ENCODE measurements at regions not wholly inside any gene's neighbourhood (a gene's known extent, or its start where the extent isn't known, plus 50 kb on each side); places are given as distances from the start of the nearest gene placed in this dataset.

DNA sequence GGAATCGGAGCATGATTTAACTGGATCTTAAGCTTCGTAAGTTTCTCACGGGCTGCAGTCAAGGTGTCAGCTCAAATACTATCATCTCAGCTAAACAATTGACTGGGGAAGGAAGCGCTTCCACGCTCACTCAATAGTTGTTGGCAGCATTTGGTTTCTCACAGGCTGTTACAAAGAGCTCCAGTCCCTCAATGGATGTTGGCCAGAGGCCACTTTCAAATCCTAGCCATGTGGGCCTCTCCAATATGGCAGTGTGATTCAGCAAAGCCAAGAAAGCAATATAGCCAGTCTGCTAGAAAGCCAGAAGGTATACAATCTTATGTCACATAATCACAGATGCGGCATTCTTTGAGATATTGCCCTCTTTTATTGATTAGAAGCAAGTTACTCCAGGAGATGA lies 98.3 kb upstream of the PHACTR1 start:
- H3K27ac Mint-ChIP-seq = no peak overlapping the region
- peaks cover 2% of the 10 kb centered on the region for H3K9me3 Mint-ChIP-seq
- H3K27ac ChIP-seq = no peak overlapping the region
- H3K9ac ChIP-seq = no peak overlapping the region
- TF ChIP-seq, protein P1, sequence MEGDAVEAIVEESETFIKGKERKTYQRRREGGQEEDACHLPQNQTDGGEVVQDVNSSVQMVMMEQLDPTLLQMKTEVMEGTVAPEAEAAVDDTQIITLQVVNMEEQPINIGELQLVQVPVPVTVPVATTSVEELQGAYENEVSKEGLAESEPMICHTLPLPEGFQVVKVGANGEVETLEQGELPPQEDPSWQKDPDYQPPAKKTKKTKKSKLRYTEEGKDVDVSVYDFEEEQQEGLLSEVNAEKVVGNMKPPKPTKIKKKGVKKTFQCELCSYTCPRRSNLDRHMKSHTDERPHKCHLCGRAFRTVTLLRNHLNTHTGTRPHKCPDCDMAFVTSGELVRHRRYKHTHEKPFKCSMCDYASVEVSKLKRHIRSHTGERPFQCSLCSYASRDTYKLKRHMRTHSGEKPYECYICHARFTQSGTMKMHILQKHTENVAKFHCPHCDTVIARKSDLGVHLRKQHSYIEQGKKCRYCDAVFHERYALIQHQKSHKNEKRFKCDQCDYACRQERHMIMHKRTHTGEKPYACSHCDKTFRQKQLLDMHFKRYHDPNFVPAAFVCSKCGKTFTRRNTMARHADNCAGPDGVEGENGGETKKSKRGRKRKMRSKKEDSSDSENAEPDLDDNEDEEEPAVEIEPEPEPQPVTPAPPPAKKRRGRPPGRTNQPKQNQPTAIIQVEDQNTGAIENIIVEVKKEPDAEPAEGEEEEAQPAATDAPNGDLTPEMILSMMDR (IDR thresholded peaks at IDR 0.05) = no peak
- TF ChIP-seq EZH2phosphoT487 (IDR thresholded peaks at IDR 0.05) = no peak
- TF ChIP-seq EZH2 (IDR thresholded peaks at IDR 0.05) = no peak
- no peak overlapping the region for H3K4me2 ChIP-seq
- H3K27me3 Mint-ChIP-seq (ENCODE audit: insufficient read depth, low read depth) = peaks cover 4% of the 10 kb centered on the region
- DNase-seq (ENCODE audit: low spot score) = no peak
- H4K20me1 ChIP-seq (ENCODE audit: low read depth) = no peaks in the 10 kb centered on the region
- H3K4me3 Mint-ChIP-seq = no peak overlapping the region
- H3K4me3 ChIP-seq = no peak overlapping the region
- no peaks in the 10 kb centered on the region for H3K79me2 ChIP-seq (ENCODE audit: low read depth)
- H3F3A ChIP-seq (ENCODE audit: low read depth) = no peaks in the 10 kb centered on the region
- H2AFZ ChIP-seq (replicated peaks) = no peak overlapping the region
- H3K4me1 Mint-ChIP-seq = peaks cover 3% of the 10 kb centered on the region
- H3K4me1 ChIP-seq = no peaks in the 10 kb centered on the region
- no peaks in the 10 kb centered on the region for H3K36me3 Mint-ChIP-seq
- H3K36me3 ChIP-seq = no peaks in the 10 kb centered on the region
- no peaks in the 10 kb centered on the region for H3K9me3 ChIP-seq (ENCODE audit: low read depth)
- H3K27me3 ChIP-seq = no peaks in the 10 kb centered on the region

DNA sequence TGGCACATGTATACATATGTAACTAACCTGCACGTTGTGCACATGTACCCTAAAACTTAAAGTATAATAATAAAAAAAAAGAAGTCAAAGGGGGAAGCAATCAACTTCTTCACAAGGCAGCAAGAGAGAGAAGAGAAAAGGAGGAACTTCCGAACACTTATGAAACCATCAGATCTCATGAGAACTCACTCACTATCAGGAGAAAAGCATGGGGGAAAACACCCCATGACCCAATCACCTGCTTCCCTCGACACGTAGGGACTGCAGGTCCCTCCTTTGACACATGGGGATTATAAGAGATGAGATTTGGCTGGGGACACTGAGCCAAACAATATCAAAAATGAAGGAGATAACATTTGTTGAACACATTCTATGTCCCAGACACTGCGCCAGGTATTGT lies 94.8 kb upstream of the PHACTR1 start:
- no peaks in the 10 kb centered on the region for H3K9me3 ChIP-seq (ENCODE audit: low read depth)
- H3K9ac ChIP-seq = no peak overlapping the region
- no peaks in the 10 kb centered on the region for H3K79me2 ChIP-seq (ENCODE audit: low read depth)
- no peak overlapping the region for H2AFZ ChIP-seq (replicated peaks)
- H3K27me3 Mint-ChIP-seq (ENCODE audit: insufficient read depth, low read depth) = peaks cover 2% of the 10 kb centered on the region
- peaks cover 2% of the 10 kb centered on the region for H3K9me3 Mint-ChIP-seq
- H3K4me3 ChIP-seq = no peak overlapping the region
- H3K4me2 ChIP-seq = no peak overlapping the region
- peaks cover 3% of the 10 kb centered on the region for H3K4me1 Mint-ChIP-seq
- H3K27ac Mint-ChIP-seq = no peak overlapping the region
- no peak overlapping the region for H3K27ac ChIP-seq
- H4K20me1 ChIP-seq (ENCODE audit: low read depth) = no peaks in the 10 kb centered on the region
- no peak for DNase-seq (ENCODE audit: low spot score)
- TF ChIP-seq EZH2phosphoT487 (IDR thresholded peaks at IDR 0.05) = no peak
- no peak for TF ChIP-seq EZH2 (IDR thresholded peaks at IDR 0.05)
- TF ChIP-seq, protein P1 (IDR thresholded peaks at IDR 0.05) = no peak
- no peaks in the 10 kb centered on the region for H3K36me3 ChIP-seq
- no peaks in the 10 kb centered on the region for H3F3A ChIP-seq (ENCODE audit: low read depth)
- H3K4me1 ChIP-seq = no peaks in the 10 kb centered on the region
- no peaks in the 10 kb centered on the region for H3K36me3 Mint-ChIP-seq
- no peaks in the 10 kb centered on the region for H3K27me3 ChIP-seq
- H3K4me3 Mint-ChIP-seq = no peak overlapping the region

DNA sequence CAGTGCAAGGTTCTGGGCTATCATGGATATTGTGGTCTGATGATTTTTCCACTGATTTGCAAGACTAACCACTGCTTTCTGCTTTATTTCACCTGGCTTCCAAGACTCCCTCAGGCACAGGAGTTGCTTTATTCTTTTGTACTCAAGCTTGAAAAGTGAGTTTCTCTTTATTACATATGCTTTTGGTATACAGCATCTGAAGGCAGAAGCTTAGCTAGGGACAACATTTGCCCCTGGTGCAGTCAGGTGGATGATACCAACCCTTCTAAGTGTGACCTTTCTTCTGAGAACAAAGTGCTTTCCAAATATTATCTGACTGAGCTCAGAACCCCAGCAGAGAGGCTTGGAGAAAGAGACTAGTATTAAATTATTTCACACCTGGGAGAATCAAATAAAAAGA lies 94.0 kb upstream of the PHACTR1 start:
- Histone ChIP-seq H3K27ac (no peak overlapping the region), H3K27me3 (no peaks in the 10 kb centered on the region), H2AFZ (replicated peaks) (no peak overlapping the region), H3K4me1 (no peaks in the 10 kb centered on the region), H3K36me3 (no peaks in the 10 kb centered on the region), H3K4me3 (no peak overlapping the region), H3K9ac (no peak overlapping the region), H3K79me2 (ENCODE audit: low read depth) (no peaks in the 10 kb centered on the region), H3F3A (ENCODE audit: low read depth) (no peaks in the 10 kb centered on the region), H3K9me3 (ENCODE audit: low read depth) (no peaks in the 10 kb centered on the region), H3K4me2 (no peak overlapping the region), H4K20me1 (ENCODE audit: low read depth) (no peaks in the 10 kb centered on the region)
- H3K4me3 Mint-ChIP-seq = no peak overlapping the region
- H3K27ac Mint-ChIP-seq = no peak overlapping the region
- H3K9me3 Mint-ChIP-seq = peaks cover 2% of the 10 kb centered on the region
- DNase-seq (ENCODE audit: low spot score) = no peak
- TF ChIP-seq EZH2phosphoT487 (IDR thresholded peaks at IDR 0.05) (no peak), EZH2 (IDR thresholded peaks at IDR 0.05) (no peak)
- TF ChIP-seq, protein P1 (IDR thresholded peaks at IDR 0.05) = no peak
- H3K27me3 Mint-ChIP-seq (ENCODE audit: insufficient read depth, low read depth) = peaks cover 2% of the 10 kb centered on the region
- H3K4me1 Mint-ChIP-seq = peaks cover 3% of the 10 kb centered on the region
- H3K36me3 Mint-ChIP-seq = no peaks in the 10 kb centered on the region
